Lower lobe of right lung (tissue), 2 donors: ENCODE measurements at regions not wholly inside any gene's neighbourhood (a gene's known extent, or its start where the extent isn't known, plus 50 kb on each side); places are given as distances from the start of the nearest gene placed in this dataset.

Experiments used
- ATAC-seq, 2 donors: fragments of 200-7000 bp; cut with Tn5 transposase; one replicate each; pipeline ENCODE4 v1.9.1; 2020 to 2022; ENCODE audit warnings: mild to moderate bottlenecking in 2 of 2, moderate library complexity in 2 of 2
- DNase-seq: peaks from one replicate; pipeline ENCODE4 v3.0.0-alpha.2; 2020
- H3K27ac ChIP-seq: fragments of 200-600 bp; one replicate; pipeline ENCODE4 v1.8.0; 2022
- H3K27me3 ChIP-seq: fragments of 200-600 bp; one replicate; pipeline ENCODE4 v1.8.0; 2022; ENCODE audit warnings: low read depth
- H3K36me3 ChIP-seq: fragments of 200-600 bp; one replicate; pipeline ENCODE4 v1.8.0; 2022; ENCODE audit warnings: mild to moderate bottlenecking
- H3K4me1 ChIP-seq: fragments of 200-600 bp; one replicate; pipeline ENCODE4 v1.8.0; 2022
- H3K4me3 ChIP-seq: fragments of 200-600 bp; one replicate; pipeline ENCODE4 v1.8.0; 2022; ENCODE audit warnings: mild to moderate bottlenecking
- H3K9me3 ChIP-seq: fragments of 200-600 bp; one replicate; pipeline ENCODE4 v1.8.0; 2022
- intact Hi-C: fragments of 100-400 bp; cut with DNase I; formaldehyde crosslinking; loops from one replicate; pipeline ENCODE4 v1.11.0; 2022
- TF ChIP-seq, protein P1 (sequence below): fragments of 200-600 bp; IDR thresholded peaks from one replicate; pipeline ENCODE4 v1.8.0; 2022; ENCODE audit warnings: antibody characterized with exemption, mild to moderate bottlenecking
- donor health status: DM: no; HTN: yes; CAD: no; lungs with severe emphysema.

DNA sequence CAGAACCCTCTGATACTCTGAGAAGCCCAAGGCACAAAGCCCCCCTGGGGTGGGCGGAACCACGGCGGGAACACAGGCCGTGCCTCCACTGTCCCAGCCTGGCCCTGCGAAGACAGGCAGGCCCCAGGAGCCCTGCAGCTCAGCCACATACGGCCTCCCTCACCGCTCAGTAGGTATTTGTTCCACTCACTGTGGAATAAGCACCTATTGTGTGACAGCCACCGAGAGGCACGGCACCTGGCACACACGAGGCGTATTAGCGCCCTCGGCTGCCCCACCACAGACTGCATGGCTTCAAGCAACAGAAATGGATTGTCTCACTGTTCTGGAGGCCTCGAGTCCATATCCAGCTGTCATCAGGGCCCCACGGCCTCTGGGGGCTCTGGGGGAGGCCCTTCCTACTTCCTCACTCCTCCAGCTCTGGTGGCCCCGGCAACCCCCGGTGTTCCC, 66.3 kb downstream of the NCOR2 start:
- ATAC-seq (peak in 1 of 2 donors; percentile 2), DNase-seq (no peak)
- H3K4me1 ChIP-seq, result peaks cover 88% of the 10 kb centered on the region
- peak overlapping the region; percentile 67 for H3K27ac ChIP-seq
- no peaks in the 10 kb centered on the region for H3K27me3 ChIP-seq
- no peaks in the 10 kb centered on the region for H3K36me3 ChIP-seq
- TF ChIP-seq, protein P1, sequence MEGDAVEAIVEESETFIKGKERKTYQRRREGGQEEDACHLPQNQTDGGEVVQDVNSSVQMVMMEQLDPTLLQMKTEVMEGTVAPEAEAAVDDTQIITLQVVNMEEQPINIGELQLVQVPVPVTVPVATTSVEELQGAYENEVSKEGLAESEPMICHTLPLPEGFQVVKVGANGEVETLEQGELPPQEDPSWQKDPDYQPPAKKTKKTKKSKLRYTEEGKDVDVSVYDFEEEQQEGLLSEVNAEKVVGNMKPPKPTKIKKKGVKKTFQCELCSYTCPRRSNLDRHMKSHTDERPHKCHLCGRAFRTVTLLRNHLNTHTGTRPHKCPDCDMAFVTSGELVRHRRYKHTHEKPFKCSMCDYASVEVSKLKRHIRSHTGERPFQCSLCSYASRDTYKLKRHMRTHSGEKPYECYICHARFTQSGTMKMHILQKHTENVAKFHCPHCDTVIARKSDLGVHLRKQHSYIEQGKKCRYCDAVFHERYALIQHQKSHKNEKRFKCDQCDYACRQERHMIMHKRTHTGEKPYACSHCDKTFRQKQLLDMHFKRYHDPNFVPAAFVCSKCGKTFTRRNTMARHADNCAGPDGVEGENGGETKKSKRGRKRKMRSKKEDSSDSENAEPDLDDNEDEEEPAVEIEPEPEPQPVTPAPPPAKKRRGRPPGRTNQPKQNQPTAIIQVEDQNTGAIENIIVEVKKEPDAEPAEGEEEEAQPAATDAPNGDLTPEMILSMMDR, result no peak
- no peaks in the 10 kb centered on the region for H3K9me3 ChIP-seq
- H3K4me3 ChIP-seq, result no peak overlapping the region
- intact Hi-C loops, result no loop called here

DNA sequence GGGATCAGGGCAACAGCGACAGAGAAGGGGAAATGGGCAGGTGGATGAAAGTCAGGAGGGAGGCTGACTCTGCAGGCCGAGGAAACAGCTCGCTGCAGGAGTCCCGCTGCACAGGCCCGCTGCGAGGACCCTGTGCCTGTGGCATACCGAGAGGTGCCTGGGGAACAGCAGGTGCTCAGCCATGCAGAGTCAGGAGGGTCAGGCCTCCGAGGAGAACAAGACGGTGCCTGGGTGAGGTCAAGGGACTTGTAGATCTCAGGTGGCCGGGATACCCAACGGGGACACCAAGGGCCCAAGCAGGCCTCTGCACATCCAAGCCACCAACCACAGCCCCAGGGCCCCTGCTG, 67.5 kb downstream of the NCOR2 start:
- TF ChIP-seq, protein P1, result no peak
- DNase-seq (no peak), ATAC-seq (no peak)
- Histone ChIP-seq H3K27ac (peak overlapping the region; percentile 43), H3K4me3 (no peak overlapping the region), H3K27me3 (no peaks in the 10 kb centered on the region), H3K9me3 (no peaks in the 10 kb centered on the region), H3K4me1 (peaks cover 76% of the 10 kb centered on the region), H3K36me3 (peaks cover 4% of the 10 kb centered on the region)
- intact Hi-C loops, result no loop called here

DNA sequence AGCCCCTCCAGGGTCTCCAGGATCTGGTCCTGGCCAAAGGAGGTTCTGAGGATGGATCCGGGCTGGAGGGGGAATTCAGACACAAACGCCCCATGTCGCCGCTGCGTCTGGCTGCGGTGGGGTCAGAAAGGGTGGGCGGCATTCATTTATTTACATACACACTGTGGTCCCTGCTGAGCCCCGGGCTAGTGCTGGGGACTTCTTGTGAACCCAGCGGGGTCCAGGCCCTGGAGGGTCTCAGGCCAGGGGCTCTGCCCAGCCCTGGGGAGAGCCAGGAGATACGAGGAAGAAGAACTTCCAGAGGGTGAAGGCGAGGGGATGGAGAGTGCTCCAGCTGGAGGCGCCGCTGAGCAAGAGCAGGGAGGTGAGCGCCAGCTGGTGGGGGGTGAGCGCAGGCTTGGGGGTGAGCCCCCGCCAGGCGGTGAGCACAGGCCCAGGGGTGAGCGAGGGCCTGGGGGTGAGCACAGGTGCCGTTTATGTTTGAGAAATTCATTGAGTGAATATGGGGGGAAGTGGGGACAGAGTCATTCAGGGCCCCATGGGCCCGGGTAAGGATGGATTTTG, 68.1 kb downstream of the NCOR2 start:
- Histone ChIP-seq H3K4me3 (no peak overlapping the region), H3K9me3 (no peaks in the 10 kb centered on the region), H3K36me3 (peaks cover 10% of the 10 kb centered on the region), H3K27me3 (no peaks in the 10 kb centered on the region), H3K4me1 (peaks cover 70% of the 10 kb centered on the region), H3K27ac (no peak overlapping the region)
- TF ChIP-seq, protein P1, result no peak
- ATAC-seq (no peak), DNase-seq (no peak)
- intact Hi-C loops, result no loop called here

DNA sequence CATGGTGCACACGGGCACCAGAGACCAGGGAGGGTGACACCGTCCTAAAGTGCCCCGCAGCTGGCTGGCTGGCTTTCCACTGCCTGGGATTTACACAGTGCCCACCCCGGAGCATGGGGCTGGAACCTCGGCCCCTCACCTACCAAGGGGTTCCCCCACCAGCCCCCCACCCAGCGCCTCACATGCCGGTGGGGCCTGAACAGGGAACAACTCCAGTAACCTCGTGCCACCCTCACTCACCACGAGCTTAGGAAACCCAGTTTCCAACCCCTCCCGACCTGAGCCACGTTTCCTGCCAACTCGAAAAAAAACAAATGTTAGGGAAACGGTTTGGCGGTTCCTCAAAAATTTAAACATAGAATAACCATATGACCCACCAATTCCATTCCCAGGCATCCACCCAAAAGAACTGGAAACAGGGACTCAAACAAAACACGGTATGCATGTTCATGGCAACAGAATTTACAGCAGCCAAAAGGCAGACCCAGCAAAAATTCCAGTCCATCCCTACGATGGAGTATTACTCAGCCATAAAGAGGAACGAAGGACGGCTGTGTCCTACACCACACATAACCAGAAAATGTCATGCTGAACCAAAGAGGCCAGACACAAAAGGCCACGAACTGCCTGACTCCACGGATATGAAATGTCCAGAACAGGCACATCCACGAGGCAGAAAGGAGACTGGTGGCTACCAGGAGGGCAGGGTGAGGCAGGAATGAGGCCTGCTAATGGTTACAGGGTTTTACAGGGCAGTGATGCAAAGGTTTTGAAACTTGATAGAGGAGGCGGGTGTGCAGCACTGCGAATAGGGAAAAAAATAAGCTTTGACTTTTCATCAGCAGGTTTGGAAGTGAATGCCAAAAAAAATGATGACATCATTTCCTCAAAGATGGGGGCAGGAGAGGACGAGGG, 68.9 kb downstream of the NCOR2 start:
- no peak for ATAC-seq
- peak overlapping the region; percentile 48 for H3K27ac ChIP-seq

DNA sequence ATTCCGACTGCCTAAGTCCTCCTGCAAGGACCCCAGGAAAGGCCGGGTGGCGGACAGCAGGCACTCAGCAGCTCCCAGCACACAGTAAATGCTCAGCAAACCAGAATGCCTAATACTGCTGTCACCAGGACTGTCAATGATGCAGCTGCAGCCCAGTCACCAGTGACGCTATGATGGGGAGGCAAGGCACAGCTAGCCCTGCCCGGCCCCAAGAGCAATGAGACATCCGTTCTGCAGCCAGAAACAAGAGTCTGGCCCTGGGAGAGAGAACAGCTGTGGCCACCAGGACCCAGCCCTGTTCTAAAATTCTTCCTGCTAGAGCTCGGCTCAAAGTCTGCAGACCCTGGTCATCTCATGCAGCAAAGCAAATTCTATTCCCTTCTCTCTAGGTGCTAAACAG, 69.8 kb downstream of the NCOR2 start:
- Histone ChIP-seq H3K9me3 (no peaks in the 10 kb centered on the region), H3K36me3 (peaks cover 18% of the 10 kb centered on the region), H3K4me3 (no peak overlapping the region), H3K27ac (peak overlapping the region; percentile 25), H3K27me3 (no peaks in the 10 kb centered on the region), H3K4me1 (peaks cover 68% of the 10 kb centered on the region)
- peak; percentile 3 for ATAC-seq
- TF ChIP-seq, protein P1, result no peak
- intact Hi-C loops, result no loop called here
- no peak for DNase-seq

More for the DNA sequence above, 68.9 kb downstream of the NCOR2 start:
- intact Hi-C loops, result no loop called here
- no peaks in the 10 kb centered on the region for H3K27me3 ChIP-seq
- H3K36me3 ChIP-seq, result peaks cover 15% of the 10 kb centered on the region
- H3K4me1 ChIP-seq, result peaks cover 68% of the 10 kb centered on the region
- TF ChIP-seq, protein P1, result no peak
- H3K9me3 ChIP-seq, result no peaks in the 10 kb centered on the region
- DNase-seq, result no peak
- H3K4me3 ChIP-seq, result no peak overlapping the region
